NT2/D1 (cell line): ENCODE measurements at regions not wholly inside any gene's neighbourhood (a gene's known extent, or its start where the extent isn't known, plus 50 kb on each side); places are given as distances from the start of the nearest gene placed in this dataset.

Experiments used
- SUZ12 ChIP-seq: IDR thresholded peaks from 2 replicates; pipeline ENCODE4 v1.6.1; 2011; ENCODE audit not compliant: insufficient read length, insufficient read depth; ENCODE audit errors: extremely low read depth
- YY1 ChIP-seq: IDR thresholded peaks from 2 replicates; pipeline ENCODE4 v1.6.1; 2011; ENCODE audit not compliant: insufficient read length, insufficient read depth
- ZNF274 ChIP-seq: IDR thresholded peaks from 2 replicates; pipeline ENCODE4 v1.6.1; 2011; ENCODE audit warnings: mild to moderate bottlenecking, low read depth, low read length

GRCh38 chr14:101508196-101508947, 52.9 kb upstream of the DIO3 start:
- TF ChIP-seq YY1: no peak
- no peak for TF ChIP-seq ZNF274
- no peak for TF ChIP-seq SUZ12
